Stomach smooth muscle (tissue), 2 donors: ENCODE measurements at regions not wholly inside any gene's neighbourhood (a gene's known extent, or its start where the extent isn't known, plus 50 kb on each side); places are given as distances from the start of the nearest gene placed in this dataset.

Experiments
- H3K27ac ChIP-seq: one replicate; pipeline ENCODE4 v1.7.0; 2013; ENCODE audit warnings: mild to moderate bottlenecking, low read length, inconsistent platforms
- H3K27me3 ChIP-seq, 2 donors: one replicate each; pipeline ENCODE4 v1.7.0; 2013; ENCODE audit warnings: low read length in 2 of 2; ENCODE audit not compliant: insufficient read depth in 2 of 2, control insufficient read depth in 1 of 2
- H3K36me3 ChIP-seq, 2 donors: one replicate each; pipeline ENCODE4 v1.7.0; 2013; ENCODE audit warnings: low read length in 2 of 2; ENCODE audit not compliant: control insufficient read depth in 2 of 2, insufficient read depth in 2 of 2
- H3K4me1 ChIP-seq: one replicate; pipeline ENCODE4 v1.7.0; 2013; ENCODE audit warnings: low read length; ENCODE audit not compliant: control insufficient read depth, insufficient read depth
- H3K4me3 ChIP-seq, 2 donors: one replicate each; pipeline ENCODE4 v1.7.0; 2013; ENCODE audit warnings: low read length in 2 of 2
- H3K9ac ChIP-seq, 2 donors: one replicate each; pipeline ENCODE4 v1.7.0; 2013; ENCODE audit warnings: low read length in 2 of 2, mild to moderate bottlenecking in 1 of 2
- H3K9me3 ChIP-seq, 2 donors: one replicate each; pipeline ENCODE4 v1.7.0; 2013; ENCODE audit warnings: low read length in 2 of 2; ENCODE audit not compliant: control insufficient read depth in 2 of 2
- donor health status: healthy.
- donor health status: Pancreatic carcinoma.

- Histone ChIP-seq H3K9ac (no peak overlapping the region), H3K27me3 (no peaks in the 10 kb centered on the region), H3K4me1 (no peaks in the 10 kb centered on the region), H3K4me3 (no peak overlapping the region), H3K36me3 (no peaks in the 10 kb centered on the region), H3K27ac (no peak overlapping the region), H3K9me3 (no peaks in the 10 kb centered on the region)
These were observed 52.0 kb upstream of the OSBPL8 start for GRCh38 chr12:76611533-76611932.

GRCh38 chr12:76614364-76614763 is 54.8 kb upstream of the OSBPL8 start:
- Histone ChIP-seq H3K27me3 (no peaks in the 10 kb centered on the region), H3K4me3 (no peak overlapping the region), H3K36me3 (no peaks in the 10 kb centered on the region), H3K9ac (no peak overlapping the region), H3K9me3 (no peaks in the 10 kb centered on the region), H3K27ac (no peak overlapping the region), H3K4me1 (no peaks in the 10 kb centered on the region)

DNA sequence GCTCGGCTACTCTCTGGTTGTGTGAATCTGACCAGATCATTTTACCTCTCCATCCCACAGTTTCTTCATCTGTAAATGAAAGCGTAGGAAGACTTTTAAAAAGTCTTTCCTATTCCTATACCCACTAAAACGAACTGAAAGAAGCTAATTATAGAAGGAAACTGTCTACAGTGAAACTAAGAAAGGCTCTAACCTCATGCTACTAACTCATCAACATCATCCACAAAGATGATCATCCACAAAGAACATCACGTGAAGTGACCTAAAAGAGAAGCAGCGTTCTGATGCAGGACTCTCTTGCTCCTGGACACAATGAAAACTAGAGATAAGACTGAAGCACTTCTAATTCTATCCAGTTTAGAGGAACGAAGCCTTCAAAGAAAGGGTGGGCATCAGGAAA is 58.5 kb upstream of the OSBPL8 start:
- no peak overlapping the region for H3K27ac ChIP-seq
- H3K9ac ChIP-seq = no peak overlapping the region
- H3K27me3 ChIP-seq = no peaks in the 10 kb centered on the region
- H3K4me1 ChIP-seq = no peaks in the 10 kb centered on the region
- no peaks in the 10 kb centered on the region for H3K36me3 ChIP-seq
- H3K9me3 ChIP-seq = no peaks in the 10 kb centered on the region
- H3K4me3 ChIP-seq = no peak overlapping the region

DNA sequence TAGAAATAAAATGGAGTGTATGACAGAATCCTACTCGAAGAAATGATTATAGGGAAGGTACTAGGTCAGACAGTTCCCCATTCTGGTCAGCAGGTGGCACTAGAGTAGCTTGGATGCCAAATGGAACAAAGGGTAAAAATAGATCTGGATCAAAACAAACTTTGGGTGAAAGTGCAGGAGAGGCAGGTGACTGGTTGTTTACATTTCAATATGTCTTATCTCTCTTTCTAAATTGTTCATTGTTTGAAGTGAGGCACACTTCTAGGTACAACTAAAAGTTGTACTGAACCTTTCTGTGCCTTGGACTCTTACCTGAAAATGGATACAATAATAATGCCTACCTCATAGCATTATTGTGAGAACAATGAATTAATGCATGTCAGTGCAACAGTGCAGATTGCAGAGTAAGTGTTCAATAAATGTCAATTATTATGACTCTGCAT is 62.0 kb upstream of the OSBPL8 start:
- no peaks in the 10 kb centered on the region for H3K36me3 ChIP-seq
- no peaks in the 10 kb centered on the region for H3K9me3 ChIP-seq
- H3K4me3 ChIP-seq = no peak overlapping the region
- no peak overlapping the region for H3K27ac ChIP-seq
- no peaks in the 10 kb centered on the region for H3K4me1 ChIP-seq
- no peak overlapping the region for H3K9ac ChIP-seq
- no peaks in the 10 kb centered on the region for H3K27me3 ChIP-seq

DNA sequence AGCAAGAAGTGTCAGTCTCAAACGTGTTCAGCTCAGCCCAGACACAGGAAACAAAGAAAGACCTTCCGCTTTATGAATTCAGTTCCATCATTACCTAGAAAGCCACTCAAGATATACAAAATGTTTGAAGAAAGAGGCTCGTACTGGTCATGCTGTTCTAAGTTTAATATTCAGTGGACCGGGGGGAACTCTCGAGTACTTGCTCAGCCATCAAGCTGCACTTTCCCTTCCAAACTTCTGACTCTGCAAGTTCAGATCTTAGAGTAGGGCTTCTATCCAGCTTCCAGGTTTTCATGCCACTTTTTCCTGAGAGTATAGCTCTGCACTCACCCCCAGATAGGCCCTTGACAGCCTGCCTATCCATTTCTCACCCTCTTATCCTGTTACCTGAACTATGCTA is 62.8 kb upstream of the OSBPL8 start:
- Histone ChIP-seq H3K27me3 (no peaks in the 10 kb centered on the region), H3K4me3 (no peak overlapping the region), H3K9ac (no peak overlapping the region), H3K9me3 (no peaks in the 10 kb centered on the region), H3K27ac (no peak overlapping the region), H3K36me3 (no peaks in the 10 kb centered on the region), H3K4me1 (no peaks in the 10 kb centered on the region)

DNA sequence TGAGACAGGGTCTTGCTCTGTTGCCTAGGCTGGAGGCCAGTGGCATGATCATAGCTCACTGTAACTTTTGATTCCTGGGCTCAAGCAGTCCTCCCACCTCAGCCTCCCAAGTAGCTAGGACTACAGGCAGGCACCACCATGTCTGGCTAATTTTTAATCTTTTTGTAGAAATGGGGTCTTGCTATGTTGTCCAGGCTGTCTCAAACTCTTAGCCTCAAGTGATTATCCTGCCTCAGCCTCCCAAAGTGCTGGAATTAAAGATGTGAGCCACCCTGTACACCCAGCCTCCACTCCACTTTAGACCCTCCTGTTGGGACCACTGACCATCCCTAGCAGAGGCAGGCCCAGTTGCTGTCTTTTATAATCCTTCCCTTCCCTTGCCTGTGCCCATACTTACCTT is 63.3 kb upstream of the OSBPL8 start:
- Histone ChIP-seq H3K27ac (no peak overlapping the region), H3K4me3 (no peak overlapping the region), H3K27me3 (no peaks in the 10 kb centered on the region), H3K9ac (no peak overlapping the region), H3K4me1 (no peaks in the 10 kb centered on the region), H3K9me3 (no peaks in the 10 kb centered on the region), H3K36me3 (no peaks in the 10 kb centered on the region)

DNA sequence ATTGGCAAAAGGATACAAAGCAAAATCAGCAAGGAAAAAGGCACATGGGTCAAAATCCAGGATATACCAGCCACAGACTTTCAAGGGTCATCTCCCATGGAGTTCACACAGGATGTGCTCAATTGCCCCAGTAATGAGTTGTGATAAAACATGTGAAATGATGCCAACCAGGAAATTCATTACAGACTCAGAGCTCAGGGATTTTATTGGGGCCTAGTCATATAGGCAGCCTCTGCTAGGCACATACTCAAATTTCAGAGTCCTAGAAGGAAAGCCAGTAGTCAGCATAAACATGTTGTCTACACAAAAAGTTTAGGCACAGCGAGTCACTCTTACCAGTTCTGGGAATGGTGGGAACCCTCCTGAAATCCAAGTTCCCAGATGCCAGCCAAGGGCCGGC is 64.4 kb upstream of the OSBPL8 start:
- Histone ChIP-seq H3K4me3 (no peak overlapping the region), H3K27ac (no peak overlapping the region), H3K27me3 (no peaks in the 10 kb centered on the region)

GRCh38 chr12:76627346-76628135 is 68.0 kb upstream of the OSBPL8 start:
- Histone ChIP-seq H3K27me3 (no peaks in the 10 kb centered on the region), H3K36me3 (no peaks in the 10 kb centered on the region), H3K9ac (no peak overlapping the region), H3K9me3 (no peaks in the 10 kb centered on the region), H3K4me3 (no peak overlapping the region), H3K4me1 (no peaks in the 10 kb centered on the region), H3K27ac (no peak overlapping the region)

More for the DNA sequence above, 64.4 kb upstream of the OSBPL8 start:
- no peaks in the 10 kb centered on the region for H3K4me1 ChIP-seq
- no peak overlapping the region for H3K9ac ChIP-seq
- no peaks in the 10 kb centered on the region for H3K9me3 ChIP-seq
- no peaks in the 10 kb centered on the region for H3K36me3 ChIP-seq

DNA sequence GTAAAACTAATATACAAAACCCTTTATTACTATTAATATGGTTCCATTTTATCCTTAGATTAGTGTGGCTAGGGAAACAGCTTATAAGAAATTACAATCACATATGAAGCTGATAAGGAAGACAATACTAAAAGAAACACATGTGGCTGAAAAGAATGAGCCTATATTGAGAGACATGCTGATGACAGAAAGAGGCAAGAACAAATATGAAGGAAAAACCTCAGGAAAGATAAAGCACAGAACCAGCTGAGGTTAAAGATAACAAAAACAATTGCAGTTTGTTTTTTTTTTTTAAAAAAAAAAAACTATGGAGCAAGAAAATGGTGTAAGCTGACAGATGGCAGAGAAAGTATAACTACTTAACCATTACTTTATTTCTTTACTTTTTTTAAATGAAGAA is 69.2 kb upstream of the OSBPL8 start:
- H3K9ac ChIP-seq = no peak overlapping the region
- H3K4me3 ChIP-seq = no peak overlapping the region
- no peaks in the 10 kb centered on the region for H3K9me3 ChIP-seq
- no peaks in the 10 kb centered on the region for H3K4me1 ChIP-seq
- no peak overlapping the region for H3K27ac ChIP-seq
- no peaks in the 10 kb centered on the region for H3K36me3 ChIP-seq
- no peaks in the 10 kb centered on the region for H3K27me3 ChIP-seq

DNA sequence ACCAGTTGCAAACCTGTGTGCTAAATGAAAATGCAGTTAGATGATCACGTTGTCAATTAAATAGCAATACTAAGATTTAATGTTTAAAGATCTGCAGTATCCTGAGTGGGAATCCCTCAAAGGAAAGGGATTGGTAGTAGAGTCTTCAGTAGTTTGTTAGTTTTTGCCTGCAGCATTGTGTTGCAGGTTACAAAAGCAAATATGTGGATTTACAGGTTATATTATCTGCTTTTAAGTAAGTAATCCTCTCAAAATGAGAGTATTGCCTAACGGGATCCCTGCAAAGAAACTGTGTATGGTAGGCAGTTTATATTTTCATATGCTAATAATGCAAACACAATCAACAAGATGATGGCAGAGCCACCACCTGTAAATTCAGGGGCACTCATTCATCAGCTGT is 72.2 kb upstream of the OSBPL8 start:
- no peak overlapping the region for H3K27ac ChIP-seq
- H3K4me1 ChIP-seq = no peaks in the 10 kb centered on the region
- no peak overlapping the region for H3K9ac ChIP-seq
- H3K27me3 ChIP-seq = no peaks in the 10 kb centered on the region
- H3K36me3 ChIP-seq = no peaks in the 10 kb centered on the region
- H3K9me3 ChIP-seq = no peaks in the 10 kb centered on the region
- H3K4me3 ChIP-seq = no peak overlapping the region

GRCh38 chr12:76633415-76633814 is 73.8 kb upstream of the OSBPL8 start:
- H3K9me3 ChIP-seq = no peaks in the 10 kb centered on the region
- H3K4me3 ChIP-seq = no peak overlapping the region
- H3K9ac ChIP-seq = no peak overlapping the region
- no peaks in the 10 kb centered on the region for H3K4me1 ChIP-seq
- H3K27me3 ChIP-seq = no peaks in the 10 kb centered on the region
- H3K27ac ChIP-seq = no peak overlapping the region
- H3K36me3 ChIP-seq = no peaks in the 10 kb centered on the region
